GM06990 (cell line): ENCODE measurements at regions not wholly inside any gene's neighbourhood (a gene's known extent, or its start where the extent isn't known, plus 50 kb on each side); places are given as distances from the start of the nearest gene placed in this dataset.
"Not testable (repeated sequence)": the region's sequence is repeated elsewhere in the genome, so short reads cannot be mapped to it uniquely, and the experiment has no call there.

Experiments
- DNase-seq: peaks from one replicate; pipeline ENCODE4 v3.0.0-alpha.2; 2011; ENCODE audit not compliant: insufficient read length; ENCODE audit errors: extremely low read depth
- H3K27me3 ChIP-seq: replicated peaks from 2 replicates; pipeline ENCODE4 v1.6.0; 2011; ENCODE audit warnings: low read length; ENCODE audit not compliant: control insufficient read depth, insufficient read depth
- H3K36me3 ChIP-seq: 2 replicates; pipeline ENCODE4 v1.5.1; 2011; ENCODE audit warnings: low read length; ENCODE audit not compliant: control insufficient read depth, insufficient read depth
- H3K4me3 ChIP-seq: replicated peaks from 2 replicates; pipeline ENCODE4 v1.5.1; 2011; ENCODE audit warnings: low read depth, mild to moderate bottlenecking, control low read depth, low read length
- TF ChIP-seq, protein P1 (sequence below): IDR thresholded peaks from 2 replicates; pipeline ENCODE4 v1.5.1; 2011; ENCODE audit warnings: low read length, control low read depth, mild to moderate bottlenecking, inconsistent platforms; ENCODE audit not compliant: insufficient read depth, poor library complexity, severe bottlenecking

DNA sequence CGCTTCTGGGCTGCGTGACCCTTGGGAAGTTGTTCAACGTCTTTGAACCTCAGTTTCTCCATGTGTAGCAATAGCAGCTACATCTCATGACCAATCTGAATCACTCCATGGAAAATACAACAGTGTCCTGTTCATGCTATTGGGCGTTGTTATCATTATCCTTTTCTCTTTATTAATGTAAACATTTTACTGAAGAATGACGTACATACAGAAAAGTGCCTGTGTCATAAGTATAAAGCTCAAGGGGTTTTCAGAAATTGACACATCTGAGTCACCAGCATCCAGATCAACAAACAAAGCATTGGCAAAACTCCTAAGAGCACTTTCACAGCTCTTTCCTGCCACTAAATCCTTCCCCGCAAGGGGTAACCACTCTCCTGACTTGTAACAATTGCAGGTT lies 438.4 kb downstream of the XYLT1 start:
- Histone ChIP-seq H3K4me3 (no peak overlapping the region), H3K36me3 (no peaks in the 10 kb centered on the region), H3K27me3 (no peaks in the 10 kb centered on the region)
- TF ChIP-seq, protein P1, sequence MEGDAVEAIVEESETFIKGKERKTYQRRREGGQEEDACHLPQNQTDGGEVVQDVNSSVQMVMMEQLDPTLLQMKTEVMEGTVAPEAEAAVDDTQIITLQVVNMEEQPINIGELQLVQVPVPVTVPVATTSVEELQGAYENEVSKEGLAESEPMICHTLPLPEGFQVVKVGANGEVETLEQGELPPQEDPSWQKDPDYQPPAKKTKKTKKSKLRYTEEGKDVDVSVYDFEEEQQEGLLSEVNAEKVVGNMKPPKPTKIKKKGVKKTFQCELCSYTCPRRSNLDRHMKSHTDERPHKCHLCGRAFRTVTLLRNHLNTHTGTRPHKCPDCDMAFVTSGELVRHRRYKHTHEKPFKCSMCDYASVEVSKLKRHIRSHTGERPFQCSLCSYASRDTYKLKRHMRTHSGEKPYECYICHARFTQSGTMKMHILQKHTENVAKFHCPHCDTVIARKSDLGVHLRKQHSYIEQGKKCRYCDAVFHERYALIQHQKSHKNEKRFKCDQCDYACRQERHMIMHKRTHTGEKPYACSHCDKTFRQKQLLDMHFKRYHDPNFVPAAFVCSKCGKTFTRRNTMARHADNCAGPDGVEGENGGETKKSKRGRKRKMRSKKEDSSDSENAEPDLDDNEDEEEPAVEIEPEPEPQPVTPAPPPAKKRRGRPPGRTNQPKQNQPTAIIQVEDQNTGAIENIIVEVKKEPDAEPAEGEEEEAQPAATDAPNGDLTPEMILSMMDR: no peak
- DNase-seq: no peak

DNA sequence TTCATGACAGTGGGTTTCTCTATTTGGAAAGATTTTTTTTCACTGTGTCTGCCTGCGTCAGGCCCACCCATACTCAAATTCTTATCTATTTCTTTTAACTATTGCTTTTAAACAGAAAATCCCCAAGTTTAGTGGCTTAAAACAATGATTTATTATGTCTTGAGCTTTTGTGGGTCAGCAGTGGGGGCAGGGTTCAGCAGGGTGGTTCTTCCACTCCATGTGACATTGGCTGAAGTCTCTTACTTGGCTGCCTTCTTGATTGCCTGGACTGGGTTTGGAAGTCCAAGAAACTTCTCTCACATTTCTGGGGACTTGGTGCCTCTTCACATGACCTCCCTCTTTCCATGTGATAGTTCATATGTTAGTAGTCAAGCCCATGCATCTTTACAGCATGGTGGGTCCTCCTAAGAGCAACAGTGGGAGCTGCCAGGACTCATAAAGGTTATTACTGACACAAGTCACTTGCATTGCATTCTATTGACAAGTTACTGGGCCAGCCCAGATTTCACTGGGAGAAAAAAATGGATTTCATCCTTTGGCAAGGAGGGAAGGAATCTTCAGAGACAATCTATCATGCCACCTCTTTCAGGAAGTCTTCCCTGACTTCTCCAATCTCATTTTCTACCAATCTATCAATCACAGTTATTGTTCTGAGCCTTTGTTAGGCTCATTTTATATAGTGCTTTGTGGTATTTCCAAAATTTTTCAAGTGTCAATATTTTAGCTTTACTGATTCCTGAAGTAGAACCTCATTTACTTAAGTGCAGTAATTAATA lies 436.1 kb downstream of the XYLT1 start:
- Histone ChIP-seq H3K27me3 (no peaks in the 10 kb centered on the region), H3K4me3 (no peak overlapping the region), H3K36me3 (no peaks in the 10 kb centered on the region)
- TF ChIP-seq, protein P1: no peak
- DNase-seq: no peak

DNA sequence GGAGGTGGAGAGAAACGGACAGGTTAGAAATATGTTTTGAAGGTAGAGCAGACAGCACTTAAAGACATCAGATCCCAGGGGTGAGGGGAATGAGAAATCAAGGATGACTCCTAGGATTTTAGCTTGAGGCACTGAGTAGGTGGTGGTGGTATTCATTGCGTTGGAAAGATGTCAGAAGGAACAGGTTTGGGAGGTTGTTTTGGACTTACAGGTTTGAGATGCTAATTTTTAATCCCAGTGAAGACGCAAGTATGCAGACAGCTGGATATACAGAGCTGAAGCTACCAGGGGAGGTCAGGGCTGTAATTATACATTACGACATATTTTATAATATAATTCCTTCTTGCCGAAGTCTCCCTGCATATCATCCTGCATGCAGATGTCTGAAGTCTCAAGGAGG lies 433.3 kb downstream of the XYLT1 start:
- no peak for DNase-seq
- TF ChIP-seq, protein P1: no peak
- no peak overlapping the region for H3K4me3 ChIP-seq
- no peaks in the 10 kb centered on the region for H3K36me3 ChIP-seq
- no peaks in the 10 kb centered on the region for H3K27me3 ChIP-seq

DNA sequence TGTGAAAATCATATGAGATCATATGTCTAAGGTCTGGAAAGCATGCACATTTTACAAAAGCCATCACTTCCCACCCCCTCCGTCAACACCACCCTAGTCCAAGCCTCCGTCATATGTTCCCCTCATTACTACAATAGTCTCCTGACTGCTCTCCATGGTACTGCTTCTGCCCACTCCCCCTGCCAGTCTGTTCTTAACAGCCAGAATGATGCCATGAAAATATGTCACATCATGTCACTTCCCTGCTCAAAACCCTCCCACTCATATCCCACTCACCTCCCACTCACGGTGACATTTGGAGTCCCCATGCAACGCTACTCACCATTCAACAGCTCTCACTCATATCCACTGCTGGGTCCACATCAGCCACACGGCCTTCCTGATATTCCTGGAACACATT lies 432.3 kb downstream of the XYLT1 start:
- Histone ChIP-seq H3K36me3 (no peaks in the 10 kb centered on the region), H3K4me3 (no peak overlapping the region), H3K27me3 (no peaks in the 10 kb centered on the region)
- TF ChIP-seq, protein P1: no peak
- DNase-seq: no peak

DNA sequence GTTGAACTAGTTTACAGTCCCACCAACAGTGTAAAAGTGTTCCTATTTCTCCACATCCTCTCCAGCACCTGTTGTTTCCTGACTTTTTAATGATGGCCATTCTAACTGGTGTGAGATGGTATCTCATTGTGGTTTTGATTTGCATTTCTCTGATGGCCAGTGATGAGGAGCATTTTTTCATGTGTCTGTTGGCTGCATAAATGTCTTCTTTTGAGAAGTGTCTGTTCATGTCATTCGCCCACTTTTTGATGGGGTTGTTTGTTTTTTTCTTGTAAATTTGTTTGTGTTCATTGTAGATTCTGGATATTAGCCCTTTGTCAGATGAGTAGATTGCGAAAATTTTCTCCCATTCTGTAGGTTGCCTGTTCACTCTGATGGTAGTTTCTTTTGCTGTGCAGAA lies 421.7 kb downstream of the XYLT1 start:
- H3K27me3 ChIP-seq, H3K4me3 ChIP-seq, DNase-seq, H3K36me3 ChIP-seq: not testable (repeated sequence)

DNA sequence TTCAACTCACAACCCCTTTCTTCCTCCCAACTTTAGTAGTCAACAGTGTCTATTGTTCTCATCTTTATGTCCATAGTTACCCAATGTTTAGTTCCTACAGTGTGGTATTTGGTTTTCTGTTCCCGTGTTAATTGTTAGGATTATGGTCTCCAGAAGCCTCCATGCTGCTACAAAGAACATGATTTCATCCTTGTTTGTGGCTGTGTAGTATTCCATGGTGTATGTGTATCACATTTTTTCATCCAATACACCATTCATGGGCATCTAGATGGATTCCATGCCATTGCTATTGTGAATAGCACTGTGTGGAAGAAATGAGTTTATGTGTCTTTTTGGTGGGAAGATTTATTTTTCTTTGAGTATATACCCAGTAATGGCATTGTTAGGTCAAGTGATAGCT lies 420.3 kb downstream of the XYLT1 start:
- TF ChIP-seq, protein P1: no peak
- Histone ChIP-seq H3K36me3 (no peaks in the 10 kb centered on the region), H3K4me3 (no peak overlapping the region), H3K27me3 (no peaks in the 10 kb centered on the region)
- DNase-seq: no peak
